BLaER1 treated with 17β-estradiol and CSF1 and Interleukin-3, amounts not matched to agents 10 nM and 100 nM (cell line): ENCODE measurements at regions not wholly inside any gene's neighbourhood (a gene's known extent, or its start where the extent isn't known, plus 50 kb on each side); places are given as distances from the start of the nearest gene placed in this dataset.
"Not testable (repeated sequence)": the region's sequence is repeated elsewhere in the genome, so short reads cannot be mapped to it uniquely, and the experiment has no call there.

Source experiments
- H3K27ac ChIP-seq, 11 experiments: shearing (Covaris generic); formaldehyde crosslinking; 2 replicates each; pipeline ENCODE4 v1.8.1; 2022
- H3K27me3 ChIP-seq, 11 experiments: shearing (Covaris generic); formaldehyde crosslinking; 2 replicates each; pipeline ENCODE4 v1.8.1; 2022
- H3K36me3 ChIP-seq, 11 experiments: shearing (Covaris generic); formaldehyde crosslinking; 2 replicates each; pipeline ENCODE4 v1.8.1; 2022
- H3K4me1 ChIP-seq, 10 experiments: shearing (Covaris generic); formaldehyde crosslinking; 2 replicates each; pipeline ENCODE4 v1.8.1; 2022
- H3K4me2 ChIP-seq, 11 experiments: shearing (Covaris generic); formaldehyde crosslinking; 2 replicates each; pipeline ENCODE4 v1.8.1; 2022
- H3K4me3 ChIP-seq, 10 experiments: shearing (Covaris generic); formaldehyde crosslinking; 2 replicates each; pipeline ENCODE4 v1.8.1; 2022
- H3K9ac ChIP-seq, 11 experiments: shearing (Covaris generic); formaldehyde crosslinking; 2 replicates each; pipeline ENCODE4 v1.8.1; 2022
- H3K9me3 ChIP-seq, 11 experiments: shearing (Covaris generic); formaldehyde crosslinking; replicated peaks in 1 of 11; 2 replicates each; pipeline ENCODE4 v1.8.1; 2022
- H4K20me1 ChIP-seq, 11 experiments: shearing (Covaris generic); formaldehyde crosslinking; 2 replicates each; pipeline ENCODE4 v1.8.1; 2022
- Cebpa-rat ChIP-seq, 11 experiments: shearing (Covaris generic); IDR thresholded peaks; 2 replicates each; pipeline ENCODE4 v1.8.1; 2022

- no peaks in the 10 kb centered on the region for H4K20me1 ChIP-seq
- no peak overlapping the region for H3K27ac ChIP-seq
- no peak for TF ChIP-seq Cebpa-rat (IDR thresholded peaks at IDR 0.05)
- no peak overlapping the region for H3K4me3 ChIP-seq
- peaks cover 22 to 32% (median 27%) of the 10 kb centered on the region in 11 experiments for H3K9me3 ChIP-seq
- H3K36me3 ChIP-seq: peaks cover 0 to 3% (median 0%) of the 10 kb centered on the region in 11 experiments; a peak in 2 of 22 replicates
- peaks cover 0 to 8% (median 0%) of the 10 kb centered on the region in 10 experiments; a peak in 4 of 20 replicates for H3K4me1 ChIP-seq
- no peak overlapping the region for H3K9ac ChIP-seq
- H3K27me3 ChIP-seq: no peaks in the 10 kb centered on the region
- H3K4me2 ChIP-seq: no peak overlapping the region
These were observed 211.1 kb downstream of the ZIC5 start for GRCh38 chr13:99760456-99760855.

GRCh38 chr13:99759163-99759552 lies 212.4 kb downstream of the ZIC5 start:
- no peak overlapping the region for H3K4me3 ChIP-seq
- H3K9ac ChIP-seq: no peak overlapping the region
- no peaks in the 10 kb centered on the region for H4K20me1 ChIP-seq
- H3K27me3 ChIP-seq: no peaks in the 10 kb centered on the region
- H3K9me3 ChIP-seq: peaks cover 9 to 19% (median 14%) of the 10 kb centered on the region in 11 experiments; a peak in 20 of 22 replicates
- H3K36me3 ChIP-seq: no peaks in the 10 kb centered on the region
- no peak overlapping the region for H3K4me2 ChIP-seq
- H3K27ac ChIP-seq: no peak overlapping the region
- no peak for TF ChIP-seq Cebpa-rat (IDR thresholded peaks at IDR 0.05)
- H3K4me1 ChIP-seq: peaks cover 0 to 8% (median 0%) of the 10 kb centered on the region in 10 experiments; a peak in 4 of 20 replicates

GRCh38 chr13:99758460-99759162 lies 213.0 kb downstream of the ZIC5 start:
- Histone ChIP-seq H3K4me1 (peaks cover 0 to 8% (median 0%) of the 10 kb centered on the region in 10 experiments; a peak in 4 of 20 replicates), H3K27ac (no peak overlapping the region), H3K36me3 (no peaks in the 10 kb centered on the region), H4K20me1 (no peaks in the 10 kb centered on the region), H3K9ac (no peak overlapping the region), H3K9me3 (peaks cover 4 to 13% (median 10%) of the 10 kb centered on the region in 11 experiments; a peak in 17 of 22 replicates), H3K4me2 (peak overlapping the region in 1 of 11 experiments; percentile 3; a peak in 1 of 22 replicates), H3K27me3 (no peaks in the 10 kb centered on the region), H3K4me3 (no peak overlapping the region)
- TF ChIP-seq Cebpa-rat (IDR thresholded peaks at IDR 0.05): no peak

- Histone ChIP-seq H3K27ac (no peak overlapping the region), H3K4me1 (peaks cover 0 to 8% (median 0%) of the 10 kb centered on the region in 10 experiments; a peak in 4 of 20 replicates), H4K20me1 (no peaks in the 10 kb centered on the region), H3K4me3 (no peak overlapping the region), H3K9me3 (peaks cover 0 to 11% (median 7%) of the 10 kb centered on the region in 11 experiments; a peak in 11 of 22 replicates), H3K27me3 (no peaks in the 10 kb centered on the region), H3K36me3 (no peaks in the 10 kb centered on the region), H3K9ac (no peak overlapping the region), H3K4me2 (no peak overlapping the region)
- TF ChIP-seq Cebpa-rat (IDR thresholded peaks at IDR 0.05): no peak
These were observed 213.7 kb downstream of the ZIC5 start for GRCh38 chr13:99757756-99758459.

GRCh38 chr13:99756281-99756680 lies 215.3 kb downstream of the ZIC5 start:
- Histone ChIP-seq H3K4me3 (no peak overlapping the region), H3K9ac (no peak overlapping the region), H3K4me2 (no peak overlapping the region), H3K4me1 (peaks cover 0 to 8% (median 0%) of the 10 kb centered on the region in 10 experiments; a peak in 6 of 20 replicates), H3K27me3 (no peaks in the 10 kb centered on the region), H4K20me1 (no peaks in the 10 kb centered on the region), H3K9me3 (peaks cover under 1 to 12% (median 8%) of the 10 kb centered on the region in 11 experiments; a peak in 16 of 22 replicates), H3K36me3 (no peaks in the 10 kb centered on the region), H3K27ac (no peak overlapping the region)
- TF ChIP-seq Cebpa-rat (IDR thresholded peaks at IDR 0.05): no peak

GRCh38 chr13:99754750-99755149 lies 216.8 kb downstream of the ZIC5 start:
- not testable (repeated sequence) for H3K4me3 ChIP-seq, H3K4me1 ChIP-seq, H3K36me3 ChIP-seq, H3K4me2 ChIP-seq, H3K27ac ChIP-seq, H3K27me3 ChIP-seq, H3K9ac ChIP-seq, H3K9me3 ChIP-seq, H4K20me1 ChIP-seq

GRCh38 chr13:99752373-99752772 lies 219.2 kb downstream of the ZIC5 start:
- H4K20me1 ChIP-seq: no peaks in the 10 kb centered on the region
- H3K9ac ChIP-seq: no peak overlapping the region
- no peak for TF ChIP-seq Cebpa-rat (IDR thresholded peaks at IDR 0.05)
- no peaks in the 10 kb centered on the region; a peak in 2 of 20 replicates for H3K4me1 ChIP-seq
- H3K4me3 ChIP-seq: no peak overlapping the region
- no peaks in the 10 kb centered on the region for H3K27me3 ChIP-seq
- no peaks in the 10 kb centered on the region for H3K36me3 ChIP-seq
- peaks cover 5 to 9% (median 7%) of the 10 kb centered on the region in 11 experiments; a peak in 15 of 22 replicates for H3K9me3 ChIP-seq
- no peak overlapping the region for H3K27ac ChIP-seq
- H3K4me2 ChIP-seq: no peak overlapping the region; a peak in 1 of 22 replicates

- TF ChIP-seq Cebpa-rat (IDR thresholded peaks at IDR 0.05): no peak
- Histone ChIP-seq H3K4me1 (no peaks in the 10 kb centered on the region; a peak in 2 of 20 replicates), H3K9ac (no peak overlapping the region), H3K27ac (no peak overlapping the region), H3K9me3 (peaks cover 5 to 9% (median 7%) of the 10 kb centered on the region in 11 experiments; a peak in 15 of 22 replicates), H3K36me3 (no peaks in the 10 kb centered on the region), H3K4me3 (no peak overlapping the region), H4K20me1 (no peaks in the 10 kb centered on the region), H3K27me3 (no peaks in the 10 kb centered on the region), H3K4me2 (no peak overlapping the region)
These were observed 219.9 kb downstream of the ZIC5 start for GRCh38 chr13:99751517-99752199.

GRCh38 chr13:99750951-99751350 lies 220.6 kb downstream of the ZIC5 start:
- H3K27ac ChIP-seq: no peak overlapping the region
- no peak overlapping the region for H3K9ac ChIP-seq
- no peaks in the 10 kb centered on the region for H3K27me3 ChIP-seq
- TF ChIP-seq Cebpa-rat (IDR thresholded peaks at IDR 0.05): no peak
- H4K20me1 ChIP-seq: no peaks in the 10 kb centered on the region
- H3K4me1 ChIP-seq: no peaks in the 10 kb centered on the region; a peak in 2 of 20 replicates
- H3K4me3 ChIP-seq: no peak overlapping the region
- peaks cover 5 to 9% (median 7%) of the 10 kb centered on the region in 11 experiments; a peak in 15 of 22 replicates for H3K9me3 ChIP-seq
- H3K4me2 ChIP-seq: no peak overlapping the region
- H3K36me3 ChIP-seq: no peaks in the 10 kb centered on the region
